H9 (cell line): ENCODE measurements at regions not wholly inside any gene's neighbourhood (a gene's known extent, or its start where the extent isn't known, plus 50 kb on each side); places are given as distances from the start of the nearest gene placed in this dataset.

Experiments
- DNase-seq: peaks from one replicate; pipeline ENCODE4 v3.0.0-alpha.2; 2017
- H2AFZ ChIP-seq: one replicate; pipeline ENCODE4 v1.6.1; 2013; ENCODE audit warnings: mild to moderate bottlenecking, low read length, control low read depth, moderate library complexity
- H2AK5ac ChIP-seq: 2 replicates; pipeline ENCODE4 v1.6.1; 2013; ENCODE audit warnings: low read length, control low read depth, mixed read lengths; ENCODE audit not compliant: insufficient read length
- H2BK120ac ChIP-seq: one replicate; pipeline ENCODE4 v1.6.1; 2013; ENCODE audit warnings: low read depth, mild to moderate bottlenecking, low read length, control low read depth, inconsistent platforms; ENCODE audit not compliant: poor library complexity, severe bottlenecking
- H2BK12ac ChIP-seq: 2 replicates; pipeline ENCODE4 v1.6.1; 2013; ENCODE audit warnings: low read length, control low read depth, mixed read lengths, low read depth; ENCODE audit not compliant: insufficient read length
- H2BK15ac ChIP-seq: 2 replicates; pipeline ENCODE4 v1.6.1; 2013; ENCODE audit warnings: low read depth, low read length, control low read depth
- H2BK20ac ChIP-seq: one replicate; pipeline ENCODE4 v1.6.1; 2013; ENCODE audit warnings: low read depth, mild to moderate bottlenecking, low read length, control low read depth, inconsistent platforms; ENCODE audit not compliant: poor library complexity, severe bottlenecking
- H2BK5ac ChIP-seq: 2 replicates; pipeline ENCODE4 v1.6.1; 2013; ENCODE audit warnings: low read length, control low read depth, mixed read lengths; ENCODE audit not compliant: insufficient read length
- H3K14ac ChIP-seq: 2 replicates; pipeline ENCODE4 v1.6.1; 2013; ENCODE audit warnings: low read length, control low read depth; ENCODE audit not compliant: insufficient read depth
- H3K18ac ChIP-seq: 2 replicates; pipeline ENCODE4 v1.6.1; 2013; ENCODE audit warnings: low read depth, mild to moderate bottlenecking, mixed read lengths, low read length, control low read depth; ENCODE audit not compliant: insufficient read length
- H3K23ac ChIP-seq: 2 replicates; pipeline ENCODE4 v1.6.1; 2013; ENCODE audit warnings: low read length, control low read depth, mixed read lengths, low read depth; ENCODE audit not compliant: insufficient read length
- H3K23me2 ChIP-seq: 2 replicates; pipeline ENCODE4 v1.6.1; 2013; ENCODE audit warnings: low read depth, mild to moderate bottlenecking, mixed read lengths, low read length, control low read depth; ENCODE audit not compliant: insufficient read length, poor library complexity, severe bottlenecking
- H3K27ac ChIP-seq: 2 replicates; pipeline ENCODE4 v1.5.1; 2013; ENCODE audit warnings: low read length, control low read depth, mixed read lengths, low read depth; ENCODE audit not compliant: insufficient read length
- H3K27me3 ChIP-seq: 2 replicates; pipeline ENCODE4 v1.6.1; 2013; ENCODE audit warnings: low read length, control low read depth, inconsistent platforms; ENCODE audit not compliant: insufficient read depth
- H3K4ac ChIP-seq: 2 replicates; pipeline ENCODE4 v1.6.1; 2013; ENCODE audit warnings: low read depth, mild to moderate bottlenecking, control low read depth, inconsistent platforms, low read length, moderate library complexity
- H3K4me1 ChIP-seq: 2 replicates; pipeline ENCODE4 v1.6.1; 2013; ENCODE audit warnings: low read length, control low read depth, inconsistent platforms; ENCODE audit not compliant: insufficient read depth
- H3K4me2 ChIP-seq: 2 replicates; pipeline ENCODE4 v1.6.1; 2013; ENCODE audit warnings: low read length, control low read depth, mixed read lengths; ENCODE audit not compliant: insufficient read length, insufficient read depth
- H3K56ac ChIP-seq: 2 replicates; pipeline ENCODE4 v1.6.1; 2013; ENCODE audit warnings: low read depth, mild to moderate bottlenecking, mixed read lengths, low read length, control low read depth; ENCODE audit not compliant: insufficient read length
- H3K79me1 ChIP-seq: 2 replicates; pipeline ENCODE4 v1.6.1; 2013; ENCODE audit warnings: low read depth, mild to moderate bottlenecking, moderate library complexity, low read length, control low read depth, inconsistent platforms; ENCODE audit not compliant: insufficient read depth, poor library complexity, severe bottlenecking
- H3K79me2 ChIP-seq: 2 replicates; pipeline ENCODE4 v1.6.1; 2013; ENCODE audit warnings: low read length, control low read depth, inconsistent platforms; ENCODE audit not compliant: insufficient read depth
- H3K9ac ChIP-seq: 2 replicates; pipeline ENCODE4 v1.6.1; 2013; ENCODE audit warnings: low read length, control low read depth, mixed read lengths; ENCODE audit not compliant: insufficient read length; ENCODE audit errors: extremely low read depth
- H3K9me3 ChIP-seq: one replicate; pipeline ENCODE4 v1.6.1; 2013; ENCODE audit warnings: low read depth, low read length, inconsistent platforms; ENCODE audit not compliant: control insufficient read depth
- H3T11ph ChIP-seq: one replicate; pipeline ENCODE4 v1.6.1; 2013; ENCODE audit warnings: mild to moderate bottlenecking, low read length, control low read depth, inconsistent platforms
- H4K20me1 ChIP-seq: one replicate; pipeline ENCODE4 v1.6.1; 2013; ENCODE audit not compliant: control insufficient read depth, insufficient read length, insufficient read depth
- H4K5ac ChIP-seq: 2 replicates; pipeline ENCODE4 v1.6.1; 2013; ENCODE audit warnings: low read depth, mild to moderate bottlenecking, mixed read lengths, low read length, control low read depth; ENCODE audit not compliant: insufficient read length
- H4K8ac ChIP-seq: replicated peaks from 2 replicates; pipeline ENCODE4 v1.6.1; 2013; ENCODE audit warnings: low read length, control low read depth, mixed read lengths, low read depth; ENCODE audit not compliant: insufficient read length
- H4K91ac ChIP-seq: 2 replicates; pipeline ENCODE4 v1.6.1; 2013; ENCODE audit warnings: low read depth, mild to moderate bottlenecking, moderate library complexity, mixed read lengths, low read length, control low read depth; ENCODE audit not compliant: insufficient read length
- H3K27ac Mint-ChIP-seq, 3 experiments: 2 replicates in 2 of 3; 3 replicates in 1 of 3; pipeline ENCODE4 v1.8.0; 2020 to 2021; ENCODE audit warnings: mixed read lengths in 3 of 3, mild to moderate bottlenecking in 1 of 3, moderate library complexity in 1 of 3
- H3K27me3 Mint-ChIP-seq: 2 replicates; pipeline ENCODE4 v1.8.0; 2021; ENCODE audit warnings: low read depth, mild to moderate bottlenecking, moderate library complexity, mixed read lengths
- H3K36me3 Mint-ChIP-seq, 3 experiments: 2 replicates in 2 of 3; 3 replicates in 1 of 3; pipeline ENCODE4 v1.8.0; 2020 to 2021; ENCODE audit warnings: low read depth in 3 of 3, mixed read lengths in 3 of 3; ENCODE audit not compliant: insufficient read depth in 1 of 3
- H3K4me1 Mint-ChIP-seq, 2 experiments: 2 replicates each; pipeline ENCODE4 v1.8.0; 2020; ENCODE audit warnings: mixed read lengths in 2 of 2
- H3K4me3 Mint-ChIP-seq, 2 experiments: 2 replicates in 1 of 2; 3 replicates in 1 of 2; pipeline ENCODE4 v1.8.0; 2020 to 2021; ENCODE audit warnings: mild to moderate bottlenecking in 2 of 2, mixed read lengths in 2 of 2, moderate library complexity in 1 of 2
- H3K9me3 Mint-ChIP-seq, 2 experiments: 2 replicates in 1 of 2; 3 replicates in 1 of 2; pipeline ENCODE4 v1.8.0; 2020; ENCODE audit warnings: mild to moderate bottlenecking in 2 of 2, mixed read lengths in 2 of 2, moderate library complexity in 1 of 2
- CTCF ChIP-seq: fragments of 200-600 bp; sonication (generic); conservative IDR thresholded peaks from 3 replicates; pipeline ENCODE4 v1.8.0; 2021; ENCODE audit warnings: antibody characterized with exemption, mild to moderate bottlenecking
- WGBS: extraction: QIAGEN DNeasy Blood & Tissue Kit; methylation state at CpG from one replicate; pipeline ENCODE4 v1.1.7; 2013; ENCODE audit warnings: missing lambda C conversion rate, low lambda C conversion rate, mixed read lengths; ENCODE audit not compliant: insufficient read length; ENCODE audit errors: extremely low coverage; 5-methylcytosine and 5-hydroxymethylcytosine counted together

GRCh38 chr4:171612907-171613306 lies 200.3 kb upstream of the GALNTL6 start:
- Mint-ChIP-seq H3K4me1 (no peaks in the 10 kb centered on the region), H3K36me3 (no peaks in the 10 kb centered on the region), H3K4me3 (no peak overlapping the region), H3K9me3 (no peaks in the 10 kb centered on the region), H3K27ac (no peak overlapping the region), H3K27me3 (no peaks in the 10 kb centered on the region)
- DNase-seq = no peak
- no peak overlapping the region for H2BK120ac ChIP-seq
- H3K56ac ChIP-seq = no peak overlapping the region
- no peak overlapping the region for H3K4me2 ChIP-seq
- no peak overlapping the region for H4K8ac ChIP-seq
- H3K79me2 ChIP-seq = no peaks in the 10 kb centered on the region
- no peak overlapping the region for H3K9ac ChIP-seq
- no peak overlapping the region for H2BK12ac ChIP-seq
- no CpG with 5 or more reads among the region's 2 CpGs for WGBS
- H2BK15ac ChIP-seq = no peak overlapping the region
- H4K5ac ChIP-seq = no peak overlapping the region
- no peak overlapping the region for H3K27ac ChIP-seq
- no peak overlapping the region for H3K14ac ChIP-seq
- no peak overlapping the region for H3K23ac ChIP-seq
- no peak overlapping the region for H3T11ph ChIP-seq
- no peaks in the 10 kb centered on the region for H3K23me2 ChIP-seq
- H3K79me1 ChIP-seq = no peaks in the 10 kb centered on the region
- no peaks in the 10 kb centered on the region for H3K4me1 ChIP-seq
- no peak overlapping the region for H3K18ac ChIP-seq
- no peak for TF ChIP-seq CTCF
- H2AFZ ChIP-seq = no peak overlapping the region
- H3K9me3 ChIP-seq = no peaks in the 10 kb centered on the region
- H4K91ac ChIP-seq = no peak overlapping the region
- H3K4ac ChIP-seq = no peak overlapping the region
- no peaks in the 10 kb centered on the region for H3K27me3 ChIP-seq
- no peak overlapping the region for H2AK5ac ChIP-seq
- H4K20me1 ChIP-seq = no peaks in the 10 kb centered on the region
- no peak overlapping the region for H2BK5ac ChIP-seq
- no peak overlapping the region for H2BK20ac ChIP-seq
